WTC11 (cell line): ENCODE measurements at regions not wholly inside any gene's neighbourhood (a gene's known extent, or its start where the extent isn't known, plus 50 kb on each side); places are given as distances from the start of the nearest gene placed in this dataset.

ENCODE experiments used
- E2F4 ChIP-seq: sonication (generic); formaldehyde crosslinking; IDR thresholded peaks from 2 replicates; pipeline ENCODE4 v1.8.1; 2022; ENCODE audit warnings: low read depth, mild to moderate bottlenecking, moderate library complexity, missing genetic modification reagents, borderline replicate concordance
- ESRRA ChIP-seq: sonication (generic); formaldehyde crosslinking; IDR thresholded peaks from 2 replicates; pipeline ENCODE4 v1.8.1; 2022; ENCODE audit warnings: mild to moderate bottlenecking, missing genetic modification reagents, borderline replicate concordance
- IRF1 ChIP-seq: sonication (generic); formaldehyde crosslinking; IDR thresholded peaks from 2 replicates; pipeline ENCODE4 v1.8.0; 2023; ENCODE audit warnings: missing genetic modification reagents
- IRF2 ChIP-seq: sonication (generic); formaldehyde crosslinking; IDR thresholded peaks from 2 replicates; pipeline ENCODE4 v1.8.0; 2022; ENCODE audit warnings: low read depth, missing genetic modification reagents, borderline replicate concordance
- JUN ChIP-seq: sonication (generic); formaldehyde crosslinking; IDR thresholded peaks from 2 replicates; pipeline ENCODE4 v1.8.0; 2023; ENCODE audit warnings: mild to moderate bottlenecking, missing genetic modification reagents
- NFE2L1 ChIP-seq: sonication (generic); formaldehyde crosslinking; IDR thresholded peaks from 2 replicates; pipeline ENCODE4 v1.8.1; 2023; ENCODE audit warnings: missing genetic modification reagents
- TEAD4 ChIP-seq: sonication (generic); formaldehyde crosslinking; IDR thresholded peaks from 2 replicates; pipeline ENCODE4 v1.8.0; 2022; ENCODE audit warnings: mild to moderate bottlenecking, missing genetic modification reagents
- USF1 ChIP-seq: sonication (generic); formaldehyde crosslinking; IDR thresholded peaks from 2 replicates; pipeline ENCODE4 v1.8.0; 2022; ENCODE audit warnings: mild to moderate bottlenecking, missing genetic modification reagents
- ZNF317 ChIP-seq: sonication (generic); formaldehyde crosslinking; IDR thresholded peaks from 2 replicates; pipeline ENCODE4 v1.8.1; 2023; ENCODE audit warnings: low read depth, mild to moderate bottlenecking, moderate library complexity, missing genetic modification reagents, borderline replicate concordance
- TF ChIP-seq, protein P1 (sequence below): fragments of 200-600 bp; IDR thresholded peaks from 2 replicates; pipeline ENCODE4 v1.8.0; 2022; ENCODE audit warnings: antibody characterized with exemption

GRCh38 chr15:51156957-51157356 is 62.3 kb upstream of the TNFAIP8L3 start:
- TF ChIP-seq IRF1 (CRISPR knock-in tag) (no peak), ZNF317 (CRISPR knock-in tag) (no peak), NFE2L1 (no peak), JUN (CRISPR knock-in tag) (no peak), TEAD4 (CRISPR knock-in tag) (no peak), USF1 (CRISPR knock-in tag) (no peak), E2F4 (CRISPR knock-in tag) (no peak), IRF2 (no peak), ESRRA (no peak)
- TF ChIP-seq, protein P1, sequence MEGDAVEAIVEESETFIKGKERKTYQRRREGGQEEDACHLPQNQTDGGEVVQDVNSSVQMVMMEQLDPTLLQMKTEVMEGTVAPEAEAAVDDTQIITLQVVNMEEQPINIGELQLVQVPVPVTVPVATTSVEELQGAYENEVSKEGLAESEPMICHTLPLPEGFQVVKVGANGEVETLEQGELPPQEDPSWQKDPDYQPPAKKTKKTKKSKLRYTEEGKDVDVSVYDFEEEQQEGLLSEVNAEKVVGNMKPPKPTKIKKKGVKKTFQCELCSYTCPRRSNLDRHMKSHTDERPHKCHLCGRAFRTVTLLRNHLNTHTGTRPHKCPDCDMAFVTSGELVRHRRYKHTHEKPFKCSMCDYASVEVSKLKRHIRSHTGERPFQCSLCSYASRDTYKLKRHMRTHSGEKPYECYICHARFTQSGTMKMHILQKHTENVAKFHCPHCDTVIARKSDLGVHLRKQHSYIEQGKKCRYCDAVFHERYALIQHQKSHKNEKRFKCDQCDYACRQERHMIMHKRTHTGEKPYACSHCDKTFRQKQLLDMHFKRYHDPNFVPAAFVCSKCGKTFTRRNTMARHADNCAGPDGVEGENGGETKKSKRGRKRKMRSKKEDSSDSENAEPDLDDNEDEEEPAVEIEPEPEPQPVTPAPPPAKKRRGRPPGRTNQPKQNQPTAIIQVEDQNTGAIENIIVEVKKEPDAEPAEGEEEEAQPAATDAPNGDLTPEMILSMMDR, result no peak
